B cell (primary cell): ENCODE measurements at regions not wholly inside any gene's neighbourhood (a gene's known extent, or its start where the extent isn't known, plus 50 kb on each side); places are given as distances from the start of the nearest gene placed in this dataset.
"Not testable (repeated sequence)": the region's sequence is repeated elsewhere in the genome, so short reads cannot be mapped to it uniquely, and the experiment has no call there.

Experiments used
- ATAC-seq: fragments of 200-7000 bp; cut with Tn5 transposase; one replicate; pipeline ENCODE4 v1.10.0; 2021; ENCODE audit warnings: low read depth, mild to moderate bottlenecking, moderate number of reproducible peaks, moderate library complexity
- CTCF ChIA-PET: fragments of 350-600 bp; sonication (Branson Sonifier 250); formaldehyde crosslinking; loops from one replicate; lab custom pipeline; 2021; ENCODE audit warnings: antibody characterized with exemption, inconsistent platforms; lab: Charles Lee
- POLR2A ChIA-PET: fragments of 350-600 bp; sonication (Branson Sonifier 250); formaldehyde crosslinking; loops from one replicate; lab custom pipeline; 2021; ENCODE audit warnings: antibody characterized with exemption; lab: Charles Lee
- DNase-seq: peaks from one replicate; pipeline ENCODE4 v3.0.0; 2013
- H2AFZ ChIP-seq: 2 replicates; pipeline ENCODE4 v1.6.1; 2012; ENCODE audit warnings: mild to moderate bottlenecking, low read depth, low read length; ENCODE audit not compliant: insufficient read depth, poor library complexity, severe bottlenecking
- H3K27ac ChIP-seq, 2 donors: 1 replicate in 1 of 2; 2 replicates in 1 of 2; pipeline ENCODE4 v1.5.1; 2012 to 2013; ENCODE audit warnings: low read length in 2 of 2, mild to moderate bottlenecking in 2 of 2, moderate library complexity in 1 of 2
- H3K27me3 ChIP-seq, 4 experiments: fragments of 200-600 bp in 1 of 4; sonication (generic) in 1 of 4; replicated peaks in 1 of 4; 1 replicate in 2 of 4; 2 replicates in 2 of 4; pipeline versions ENCODE4 v1.6.1 to v1.7.0; 2013 to 2016; ENCODE audit warnings: low read length in 3 of 4, mild to moderate bottlenecking in 2 of 4, mixed read lengths in 1 of 4, moderate library complexity in 1 of 4; ENCODE audit not compliant: insufficient read depth in 4 of 4, control insufficient read depth in 3 of 4; ENCODE audit errors: control extremely low read depth in 1 of 4
- H3K36me3 ChIP-seq, 2 experiments: replicated peaks in 1 of 2; 1 replicate in 1 of 2; 2 replicates in 1 of 2; pipeline versions ENCODE4 v1.6.1 to v1.7.1; 2013; ENCODE audit warnings: low read length in 1 of 2; ENCODE audit not compliant: insufficient read depth in 2 of 2, control insufficient read depth in 1 of 2; ENCODE audit errors: control extremely low read depth in 1 of 2, extremely low read depth in 1 of 2
- H3K4me1 ChIP-seq, 2 donors: fragments of 200-600 bp in 1 of 2; sonication (generic) in 1 of 2; 1 replicate in 1 of 2; 2 replicates in 1 of 2; pipeline versions ENCODE4 v1.5.1 to v1.6.1; 2013 to 2017; ENCODE audit warnings: low read length in 2 of 2; ENCODE audit not compliant: control insufficient read depth in 2 of 2, insufficient read depth in 2 of 2
- H3K4me2 ChIP-seq: replicated peaks from 2 replicates; pipeline ENCODE3; 2012; ENCODE audit warnings: mild to moderate bottlenecking, low read depth, low read length; ENCODE audit not compliant: poor library complexity, severe bottlenecking
- H3K4me3 ChIP-seq, 5 experiments: fragments of 200-600 bp in 1 of 5; sonication (generic) in 1 of 5; 1 replicate in 3 of 5; 2 replicates in 2 of 5; pipeline versions ENCODE4 v1.5.1 to v1.7.0; 2011 to 2016; ENCODE audit warnings: low read length in 4 of 5, mild to moderate bottlenecking in 4 of 5, low read depth in 2 of 5, control low read depth in 1 of 5, moderate library complexity in 1 of 5; ENCODE audit not compliant: insufficient read depth in 1 of 5; ENCODE audit errors: control extremely low read depth in 1 of 5, extremely low read depth in 1 of 5
- H3K79me2 ChIP-seq: fragments of 200-600 bp; sonication (generic); one replicate; pipeline ENCODE4 v1.6.0; 2016; ENCODE audit warnings: low read length; ENCODE audit not compliant: control insufficient read depth, insufficient read depth
- H3K9ac ChIP-seq: fragments of 200-600 bp; sonication (generic); 2 replicates; pipeline ENCODE4 v1.6.1; 2017; ENCODE audit warnings: mild to moderate bottlenecking, low read length, moderate library complexity
- H3K9me3 ChIP-seq, 3 donors: one replicate each; pipeline versions ENCODE4 v1.6.1 to v1.7.1; 2013; ENCODE audit warnings: low read length in 2 of 3; ENCODE audit not compliant: control insufficient read depth in 2 of 3, insufficient read depth in 1 of 3; ENCODE audit errors: control extremely low read depth in 1 of 3
- H4K20me1 ChIP-seq: 2 replicates; pipeline ENCODE4 v1.6.0; 2012; ENCODE audit warnings: mild to moderate bottlenecking, low read length; ENCODE audit not compliant: insufficient read depth, control insufficient read depth, poor library complexity, severe bottlenecking
- H3K27ac Mint-ChIP-seq: one replicate; pipeline ENCODE4 v1.8.0; 2021; ENCODE audit warnings: mixed read lengths
- H3K27me3 Mint-ChIP-seq: one replicate; pipeline ENCODE4 v1.8.0; 2021; ENCODE audit warnings: mixed read lengths
- H3K4me1 Mint-ChIP-seq: one replicate; pipeline ENCODE4 v1.8.0; 2021; ENCODE audit warnings: mixed read lengths
- H3K4me3 Mint-ChIP-seq: one replicate; pipeline ENCODE4 v1.8.0; 2021; ENCODE audit warnings: mixed read lengths
- H3K9me3 Mint-ChIP-seq: one replicate; pipeline ENCODE4 v1.8.0; 2022; ENCODE audit warnings: mixed read lengths; ENCODE audit not compliant: insufficient read depth
- CTCF ChIP-seq: fragments of 200-600 bp; IDR thresholded peaks from one replicate; pipeline ENCODE4 v1.8.0; 2022; ENCODE audit warnings: antibody characterized with exemption, mild to moderate bottlenecking
- EZH2 ChIP-seq: IDR thresholded peaks from 2 replicates; pipeline ENCODE4 v1.6.1; 2012; ENCODE audit warnings: borderline replicate concordance, low read depth, mild to moderate bottlenecking, moderate library complexity, low read length; ENCODE audit not compliant: insufficient read depth, poor library complexity, severe bottlenecking
- WGBS: methylation state at CpG from one replicate; pipeline ENCODE4 v1.1.5; 2013; ENCODE audit warnings: missing lambda C conversion rate; ENCODE audit not compliant: insufficient coverage; 5-methylcytosine and 5-hydroxymethylcytosine counted together
- intact Hi-C: fragments of 100-400 bp; cut with micrococcal nuclease; formaldehyde crosslinking; loops from one replicate; pipeline ENCODE4 v1.10.0; 2022

GRCh38 chr16:29152544-29153031 is 167.7 kb downstream of the LAT start:
- H3K27me3 ChIP-seq, DNase-seq, H2AFZ ChIP-seq, H3K9me3 ChIP-seq, H3K4me3 Mint-ChIP-seq, H4K20me1 ChIP-seq, H3K27ac ChIP-seq, CTCF ChIA-PET, H3K9ac ChIP-seq, H3K4me3 ChIP-seq, POLR2A ChIA-PET, H3K27me3 Mint-ChIP-seq, H3K27ac Mint-ChIP-seq, intact Hi-C loops, H3K79me2 ChIP-seq, H3K36me3 ChIP-seq, H3K4me2 ChIP-seq, H3K9me3 Mint-ChIP-seq, ATAC-seq: not testable (repeated sequence)
- peaks cover 20% of the 10 kb centered on the region for H3K4me1 Mint-ChIP-seq
- WGBS = 51% methylated on average over 8 of the region's 12 CpGs
- peaks cover 14 to 17% of the 10 kb centered on the region in 2 donors for H3K4me1 ChIP-seq

GRCh38 chr16:29151317-29151716 is 166.5 kb downstream of the LAT start:
- H3K9ac ChIP-seq = no peak overlapping the region
- Mint-ChIP-seq H3K4me1 (peaks cover 20% of the 10 kb centered on the region), H3K27ac (no peak overlapping the region), H3K9me3 (no peaks in the 10 kb centered on the region), H3K27me3 (no peaks in the 10 kb centered on the region), H3K4me3 (no peak overlapping the region)
- H3K27me3 ChIP-seq = no peaks in the 10 kb centered on the region
- H3K27ac ChIP-seq = no peak overlapping the region
- no peak overlapping the region for H3K4me2 ChIP-seq
- no peak overlapping the region for H3K4me3 ChIP-seq
- DNase-seq (no peak), ATAC-seq (no peak)
- H4K20me1 ChIP-seq = no peaks in the 10 kb centered on the region
- TF ChIP-seq CTCF (no peak), EZH2 (no peak)
- H2AFZ ChIP-seq = no peak overlapping the region
- H3K79me2 ChIP-seq = no peaks in the 10 kb centered on the region
- CTCF ChIA-PET = no interaction called here
- WGBS = 97% methylated on average over 12 of the region's 12 CpGs
- H3K9me3 ChIP-seq = peaks cover 0 to 2% (median 0%) of the 10 kb centered on the region in 3 donors
- POLR2A ChIA-PET = interaction anchor here (0.5 kb wide), 1 partner anchor 773 kb away, joined by 4 read pairs; no protein-coding TSS in a partner anchor
- intact Hi-C loops = no loop called here
- peaks cover 14 to 17% of the 10 kb centered on the region in 2 donors for H3K4me1 ChIP-seq
- no peaks in the 10 kb centered on the region for H3K36me3 ChIP-seq

GRCh38 chr16:29149912-29150311 is 165.1 kb downstream of the LAT start:
- DNase-seq, POLR2A ChIA-PET, H3K9ac ChIP-seq, H3K79me2 ChIP-seq, H3K27me3 Mint-ChIP-seq, H3K4me2 ChIP-seq, H3K4me3 Mint-ChIP-seq, intact Hi-C loops, H3K27me3 ChIP-seq, ATAC-seq, H2AFZ ChIP-seq, H3K27ac ChIP-seq, H3K4me3 ChIP-seq, H3K27ac Mint-ChIP-seq, H3K9me3 ChIP-seq, H3K36me3 ChIP-seq, H4K20me1 ChIP-seq, H3K9me3 Mint-ChIP-seq, CTCF ChIA-PET: not testable (repeated sequence)
- WGBS = 100% methylated on average over 9 of the region's 12 CpGs
- peaks cover 20% of the 10 kb centered on the region for H3K4me1 Mint-ChIP-seq
- H3K4me1 ChIP-seq = peaks cover 14 to 17% of the 10 kb centered on the region in 2 donors
